Trophoblast cell (in vitro differentiated cells and primary cell): ENCODE measurements at regions not wholly inside any gene's neighbourhood (a gene's known extent, or its start where the extent isn't known, plus 50 kb on each side); places are given as distances from the start of the nearest gene placed in this dataset.
A peak's percentile ranks its signal among the peaks of the same experiment; 100 is the strongest.

Experiments used
- DNase-seq, 2 donors: peaks; one replicate each; pipeline ENCODE4 v3.0.0-alpha.2; 2016
- H2AFZ ChIP-seq: 2 replicates; pipeline ENCODE4 v1.6.1; 2013; ENCODE audit warnings: low read length, moderate library complexity, mild to moderate bottlenecking; ENCODE audit not compliant: insufficient read depth, poor library complexity
- H2AK5ac ChIP-seq: 2 replicates; pipeline ENCODE4 v1.6.1; 2013; ENCODE audit warnings: mild to moderate bottlenecking, low read length
- H2BK120ac ChIP-seq: 2 replicates; pipeline ENCODE4 v1.6.1; 2013; ENCODE audit warnings: low read length, mild to moderate bottlenecking, moderate library complexity; ENCODE audit not compliant: insufficient read depth, poor library complexity
- H2BK12ac ChIP-seq: 2 replicates; pipeline ENCODE4 v1.6.1; 2013; ENCODE audit warnings: mild to moderate bottlenecking, low read length, moderate library complexity
- H2BK5ac ChIP-seq: 2 replicates; pipeline ENCODE4 v1.6.1; 2013; ENCODE audit warnings: low read length, low read depth, moderate library complexity, mild to moderate bottlenecking; ENCODE audit not compliant: poor library complexity
- H3K14ac ChIP-seq: 2 replicates; pipeline ENCODE4 v1.6.1; 2013; ENCODE audit warnings: mild to moderate bottlenecking, low read length
- H3K18ac ChIP-seq: 2 replicates; pipeline ENCODE4 v1.6.1; 2013; ENCODE audit warnings: mild to moderate bottlenecking, low read length
- H3K23ac ChIP-seq: 2 replicates; pipeline ENCODE4 v1.6.1; 2013; ENCODE audit warnings: low read length
- H3K27ac ChIP-seq: 2 replicates; pipeline ENCODE4 v1.5.1; 2013; ENCODE audit warnings: low read depth, mild to moderate bottlenecking, inconsistent platforms, low read length, moderate library complexity
- H3K27me3 ChIP-seq: 2 replicates; pipeline ENCODE4 v1.6.1; 2013; ENCODE audit warnings: inconsistent platforms, mild to moderate bottlenecking, low read length, moderate library complexity; ENCODE audit not compliant: insufficient read depth
- H3K36me3 ChIP-seq, 2 experiments: 1 replicate in 1 of 2; 2 replicates in 1 of 2; pipeline ENCODE4 v1.6.1; 2013; ENCODE audit warnings: low read length in 2 of 2, mild to moderate bottlenecking in 2 of 2, moderate library complexity in 1 of 2; ENCODE audit not compliant: insufficient read depth in 2 of 2, control insufficient read depth in 1 of 2
- H3K4ac ChIP-seq: 2 replicates; pipeline ENCODE4 v1.6.1; 2013; ENCODE audit warnings: low read depth, mild to moderate bottlenecking, low read length, moderate library complexity
- H3K4me1 ChIP-seq, 2 experiments: 1 replicate in 1 of 2; 2 replicates in 1 of 2; pipeline ENCODE4 v1.6.1; 2013; ENCODE audit warnings: low read length in 2 of 2, mild to moderate bottlenecking in 2 of 2, moderate library complexity in 1 of 2; ENCODE audit not compliant: insufficient read depth in 2 of 2, control insufficient read depth in 1 of 2
- H3K4me2 ChIP-seq: 2 replicates; pipeline ENCODE4 v1.6.1; 2013; ENCODE audit warnings: inconsistent platforms, mild to moderate bottlenecking, low read length, moderate library complexity
- H3K4me3 ChIP-seq: 2 replicates; pipeline ENCODE4 v1.5.1; 2013; ENCODE audit warnings: mild to moderate bottlenecking, low read depth, low read length, inconsistent platforms
- H3K79me1 ChIP-seq: one replicate; pipeline ENCODE4 v1.6.1; 2013; ENCODE audit warnings: low read length
- H3K79me2 ChIP-seq: 2 replicates; pipeline ENCODE4 v1.6.1; 2013; ENCODE audit warnings: low read length, mild to moderate bottlenecking; ENCODE audit not compliant: control insufficient read depth, insufficient read depth, poor library complexity
- H3K9ac ChIP-seq: 2 replicates; pipeline ENCODE4 v1.6.1; 2013; ENCODE audit warnings: mild to moderate bottlenecking, low read length
- H3K9me3 ChIP-seq: 2 replicates; pipeline ENCODE4 v1.6.1; 2013; ENCODE audit warnings: low read depth, mild to moderate bottlenecking, control low read depth, inconsistent platforms, low read length; ENCODE audit not compliant: insufficient read depth
- H4K12ac ChIP-seq: 2 replicates; pipeline ENCODE4 v1.6.1; 2013; ENCODE audit warnings: low read depth, mild to moderate bottlenecking, low read length, moderate library complexity
- H4K8ac ChIP-seq: 2 replicates; pipeline ENCODE4 v1.6.1; 2013; ENCODE audit warnings: low read depth, mild to moderate bottlenecking, low read length, moderate library complexity
- H4K91ac ChIP-seq: one replicate; pipeline ENCODE4 v1.6.1; 2013; ENCODE audit warnings: low read depth, mild to moderate bottlenecking, low read length, moderate library complexity
- WGBS: extraction: QIAGEN DNeasy Blood & Tissue Kit; methylation state at CpG from one replicate; pipeline ENCODE4 v1.1.7; 2013; ENCODE audit warnings: missing lambda C conversion rate; ENCODE audit not compliant: insufficient read length, insufficient coverage; ENCODE audit errors: extremely low coverage; 5-methylcytosine and 5-hydroxymethylcytosine counted together

DNA sequence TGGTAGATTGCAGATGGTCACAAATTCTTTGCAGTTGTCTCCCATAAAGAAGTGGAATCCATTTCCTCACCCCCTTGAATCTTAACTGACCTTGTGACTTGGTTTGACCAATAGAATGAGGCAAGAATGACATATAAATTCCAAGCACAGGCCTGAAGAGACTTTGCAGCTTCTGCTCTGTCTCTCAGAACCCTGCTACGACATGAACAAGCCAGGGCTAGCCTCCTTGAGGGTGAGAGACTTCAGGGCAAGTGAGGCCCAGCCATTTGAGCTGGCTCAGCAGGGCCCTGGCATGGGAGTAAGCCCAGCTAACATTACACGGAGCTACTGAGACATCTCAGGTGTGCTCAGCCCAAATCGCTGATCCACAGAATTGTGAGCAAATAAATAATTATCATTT lies 216.3 kb upstream of the MAN1A1 start:
- Histone ChIP-seq H2AK5ac (no peak overlapping the region), H3K79me2 (no peaks in the 10 kb centered on the region), H3K4ac (no peak overlapping the region), H2BK120ac (no peak overlapping the region), H3K27me3 (no peaks in the 10 kb centered on the region), H3K79me1 (no peaks in the 10 kb centered on the region), H3K4me1 (no peaks in the 10 kb centered on the region), H3K4me2 (no peak overlapping the region), H2BK12ac (peak overlapping the region; percentile 66), H4K12ac (no peak overlapping the region), H3K14ac (no peak overlapping the region), H3K36me3 (no peaks in the 10 kb centered on the region), H2AFZ (no peak overlapping the region), H3K9me3 (no peaks in the 10 kb centered on the region), H3K9ac (no peak overlapping the region), H3K27ac (no peak overlapping the region), H4K91ac (no peak overlapping the region), H3K18ac (no peak overlapping the region), H2BK5ac (no peak overlapping the region), H4K8ac (no peak overlapping the region), H3K23ac (no peak overlapping the region), H3K4me3 (no peak overlapping the region)
- no peak for DNase-seq
- WGBS: no CpG with 5 or more reads among the region's 3 CpGs

DNA sequence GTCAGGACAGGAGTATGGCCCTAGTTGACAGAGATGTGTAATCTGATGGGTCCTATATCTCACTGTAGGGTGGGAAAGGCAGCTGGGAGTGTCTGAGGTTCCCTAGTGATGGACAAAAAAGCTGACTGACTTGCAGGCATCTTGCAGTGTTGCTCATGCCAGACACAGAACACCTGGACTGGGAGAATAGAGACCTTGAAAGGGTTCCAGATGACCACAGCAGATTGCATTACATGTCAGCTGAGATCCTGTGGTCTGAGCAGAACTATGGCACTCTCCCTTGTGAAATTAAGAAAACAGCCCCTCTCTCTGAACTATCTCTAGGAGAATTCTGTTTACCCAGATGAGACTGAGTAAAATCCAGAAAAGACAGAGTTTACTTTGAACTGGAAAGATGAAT lies 212.6 kb upstream of the MAN1A1 start:
- Histone ChIP-seq H4K8ac (no peak overlapping the region), H3K36me3 (peaks cover 0 to 1% of the 10 kb centered on the region in 2 experiments), H3K4me1 (no peaks in the 10 kb centered on the region), H2BK12ac (no peak overlapping the region), H3K23ac (no peak overlapping the region), H2AK5ac (no peak overlapping the region), H3K9me3 (no peaks in the 10 kb centered on the region), H4K91ac (no peak overlapping the region), H3K9ac (no peak overlapping the region), H3K4me2 (no peak overlapping the region), H3K27me3 (no peaks in the 10 kb centered on the region), H3K27ac (no peak overlapping the region), H3K14ac (no peak overlapping the region), H2BK120ac (no peak overlapping the region), H3K18ac (no peak overlapping the region), H3K79me1 (no peaks in the 10 kb centered on the region), H2BK5ac (no peak overlapping the region), H4K12ac (no peak overlapping the region), H3K4me3 (no peak overlapping the region), H3K79me2 (no peaks in the 10 kb centered on the region), H2AFZ (no peak overlapping the region), H3K4ac (no peak overlapping the region)
- no peak for DNase-seq

DNA sequence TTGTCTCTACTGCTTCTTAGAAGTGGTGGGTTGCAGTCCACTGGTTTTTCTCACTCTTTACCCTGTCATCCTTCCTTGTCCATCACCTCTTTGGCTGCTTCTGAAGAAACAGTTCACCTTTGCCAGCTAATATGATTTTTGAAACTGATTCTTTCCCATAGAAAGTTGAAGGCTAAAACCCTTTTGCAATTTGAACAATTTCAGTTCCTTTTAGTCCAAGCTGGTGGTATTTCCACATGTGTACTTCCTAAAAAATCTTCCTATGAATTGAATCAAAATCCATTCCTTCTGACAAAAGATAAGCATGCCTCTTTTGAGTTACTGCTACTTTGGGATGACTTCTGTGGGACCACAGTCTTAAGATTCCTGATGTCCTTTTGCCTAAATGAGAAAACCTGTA lies 210.0 kb upstream of the MAN1A1 start:
- Histone ChIP-seq H3K4me3 (no peak overlapping the region), H4K12ac (no peak overlapping the region)
- DNase-seq: no peak

DNA sequence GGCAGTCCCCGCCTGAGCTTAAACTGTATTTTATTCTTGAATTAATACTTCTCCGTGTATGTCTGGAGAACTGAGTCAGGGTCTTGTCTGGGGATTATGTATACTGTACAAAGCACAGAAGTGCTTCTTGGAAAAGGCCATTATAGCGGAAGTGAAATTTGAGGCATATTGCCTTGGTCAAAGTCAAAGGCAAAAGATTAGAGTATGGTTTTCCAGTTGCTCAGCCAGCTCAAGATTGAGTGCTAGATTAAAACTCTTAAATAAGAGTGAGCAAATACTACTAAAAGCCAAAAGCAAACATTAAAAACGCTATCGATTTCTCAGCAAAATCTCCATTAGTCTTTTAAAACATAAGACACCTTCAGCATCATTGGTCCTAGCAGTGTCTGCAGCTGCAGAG lies 207.7 kb upstream of the MAN1A1 start:
- H4K8ac ChIP-seq: no peak overlapping the region
- H4K91ac ChIP-seq: no peak overlapping the region

More for the DNA sequence above, 210.0 kb upstream of the MAN1A1 start:
- Histone ChIP-seq H3K4me2 (no peak overlapping the region), H3K4ac (no peak overlapping the region), H2AFZ (no peak overlapping the region), H3K9ac (no peak overlapping the region), H3K9me3 (no peaks in the 10 kb centered on the region), H3K79me1 (no peaks in the 10 kb centered on the region), H3K4me1 (no peaks in the 10 kb centered on the region), H3K27ac (no peak overlapping the region), H3K79me2 (no peaks in the 10 kb centered on the region), H2BK12ac (no peak overlapping the region), H2BK120ac (no peak overlapping the region), H3K14ac (no peak overlapping the region), H3K23ac (no peak overlapping the region), H2BK5ac (no peak overlapping the region), H2AK5ac (no peak overlapping the region), H3K18ac (no peak overlapping the region), H3K27me3 (no peaks in the 10 kb centered on the region), H4K91ac (no peak overlapping the region), H3K36me3 (peaks cover 0 to 1% of the 10 kb centered on the region in 2 experiments), H4K8ac (no peak overlapping the region)

DNA sequence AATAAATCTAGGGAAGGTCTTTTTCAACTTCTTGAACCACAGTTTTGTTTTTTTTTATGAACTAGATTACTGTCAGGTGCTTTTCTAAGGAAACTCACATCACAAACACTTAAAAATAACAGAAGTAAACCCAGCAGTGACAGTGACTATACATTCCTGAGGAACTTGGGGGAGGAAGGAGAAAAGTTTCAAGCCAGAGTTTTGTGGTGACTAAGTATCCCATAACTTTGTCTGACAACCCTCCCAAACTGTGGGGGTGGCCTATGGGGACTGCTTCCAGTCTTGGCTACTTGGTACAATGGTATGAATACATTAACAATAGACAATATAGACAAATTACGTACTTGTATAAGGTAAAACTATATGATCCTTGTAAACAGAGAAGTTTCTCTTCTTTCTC lies 202.5 kb upstream of the MAN1A1 start:
- no peak overlapping the region for H3K4ac ChIP-seq
- no peak overlapping the region for H3K4me2 ChIP-seq
- no peak overlapping the region for H3K14ac ChIP-seq
- no peak for DNase-seq
- no peak overlapping the region for H2BK5ac ChIP-seq
- no peaks in the 10 kb centered on the region for H3K27me3 ChIP-seq
- H3K79me2 ChIP-seq: no peaks in the 10 kb centered on the region
- H3K18ac ChIP-seq: no peak overlapping the region
- H3K4me1 ChIP-seq: no peaks in the 10 kb centered on the region
- no peaks in the 10 kb centered on the region for H3K79me1 ChIP-seq
- H2AFZ ChIP-seq: no peak overlapping the region
- no peak overlapping the region for H2BK12ac ChIP-seq
- H4K8ac ChIP-seq: no peak overlapping the region
- H3K4me3 ChIP-seq: no peak overlapping the region
- H3K9ac ChIP-seq: no peak overlapping the region
- no peak overlapping the region for H4K12ac ChIP-seq
- H2AK5ac ChIP-seq: no peak overlapping the region
- H3K23ac ChIP-seq: no peak overlapping the region
- no peak overlapping the region for H2BK120ac ChIP-seq
- no peak overlapping the region for H4K91ac ChIP-seq
- no peak overlapping the region for H3K27ac ChIP-seq
- no CpG with 5 or more reads among the region's 1 CpG for WGBS
- H3K9me3 ChIP-seq: no peaks in the 10 kb centered on the region
- no peaks in the 10 kb centered on the region for H3K36me3 ChIP-seq

More for the DNA sequence above, 207.7 kb upstream of the MAN1A1 start:
- H3K79me2 ChIP-seq: no peaks in the 10 kb centered on the region
- no peak overlapping the region for H3K9ac ChIP-seq
- H4K12ac ChIP-seq: no peak overlapping the region
- H3K4me1 ChIP-seq: no peaks in the 10 kb centered on the region
- WGBS: no CpG with 5 or more reads among the region's 5 CpGs
- no peak overlapping the region for H2AK5ac ChIP-seq
- no peak overlapping the region for H2BK12ac ChIP-seq
- no peak overlapping the region for H2BK120ac ChIP-seq
- H3K36me3 ChIP-seq: peaks cover 0 to 1% of the 10 kb centered on the region in 2 experiments
- no peak overlapping the region for H3K23ac ChIP-seq
- H2BK5ac ChIP-seq: no peak overlapping the region
- H3K27me3 ChIP-seq: no peaks in the 10 kb centered on the region
- no peak for DNase-seq
- no peak overlapping the region for H3K14ac ChIP-seq
- no peak overlapping the region for H2AFZ ChIP-seq
- H3K4me3 ChIP-seq: no peak overlapping the region
- H3K79me1 ChIP-seq: no peaks in the 10 kb centered on the region
- H3K4ac ChIP-seq: no peak overlapping the region
- no peak overlapping the region for H3K27ac ChIP-seq
- no peak overlapping the region for H3K4me2 ChIP-seq
- H3K18ac ChIP-seq: no peak overlapping the region
- no peaks in the 10 kb centered on the region for H3K9me3 ChIP-seq
